Epithelial cell of esophagus (primary cell): ENCODE measurements at regions not wholly inside any gene's neighbourhood (a gene's known extent, or its start where the extent isn't known, plus 50 kb on each side); places are given as distances from the start of the nearest gene placed in this dataset.
A peak's percentile ranks its signal among the peaks of the same experiment; 100 is the strongest.

Experiments used
- DNase-seq: peaks from one replicate; pipeline ENCODE4 v3.0.0; 2010; ENCODE audit warnings: low read depth
- H3K4me3 ChIP-seq: 2 replicates; pipeline ENCODE4 v1.5.1; 2011; ENCODE audit warnings: mild to moderate bottlenecking, low read length, control low read depth
- CTCF ChIP-seq: IDR thresholded peaks from 2 replicates; pipeline ENCODE4 v1.5.1; 2011; ENCODE audit warnings: low read depth, mild to moderate bottlenecking, low read length, control low read depth, inconsistent platforms; ENCODE audit not compliant: insufficient read depth; ENCODE audit errors: missing control alignments

GRCh38 chr5:79857714-79858409 lies 133.2 kb downstream of the MTX3 start:
- H3K4me3 ChIP-seq = no peak overlapping the region
- peak; percentile 65 for DNase-seq
- peak; percentile 99 for TF ChIP-seq CTCF

- H3K4me3 ChIP-seq = no peak overlapping the region
- no peak for DNase-seq
- TF ChIP-seq CTCF = no peak
These were observed 134.5 kb downstream of the MTX3 start for GRCh38 chr5:79856456-79857055.

GRCh38 chr5:79853676-79854418 lies 137.2 kb downstream of the MTX3 start:
- peak; percentile 83 for DNase-seq
- no peak for TF ChIP-seq CTCF
- no peak overlapping the region for H3K4me3 ChIP-seq

- TF ChIP-seq CTCF = no peak
- DNase-seq = no peak
- H3K4me3 ChIP-seq = no peak overlapping the region
These were observed 138.0 kb downstream of the MTX3 start for GRCh38 chr5:79853028-79853427.

- DNase-seq = no peak
- no peak for TF ChIP-seq CTCF
- H3K4me3 ChIP-seq = no peak overlapping the region
These were observed 139.6 kb downstream of the MTX3 start for GRCh38 chr5:79851391-79851863.

- no peak for DNase-seq
- no peak for TF ChIP-seq CTCF
- H3K4me3 ChIP-seq = no peak overlapping the region
These were observed 140.1 kb downstream of the MTX3 start for GRCh38 chr5:79850941-79851340.
